ENCODE measurements at regions not wholly inside any gene's neighbourhood (a gene's known extent, or its start where the extent isn't known, plus 50 kb on each side); places are given as distances from the start of the nearest gene placed in this dataset.

DNA sequence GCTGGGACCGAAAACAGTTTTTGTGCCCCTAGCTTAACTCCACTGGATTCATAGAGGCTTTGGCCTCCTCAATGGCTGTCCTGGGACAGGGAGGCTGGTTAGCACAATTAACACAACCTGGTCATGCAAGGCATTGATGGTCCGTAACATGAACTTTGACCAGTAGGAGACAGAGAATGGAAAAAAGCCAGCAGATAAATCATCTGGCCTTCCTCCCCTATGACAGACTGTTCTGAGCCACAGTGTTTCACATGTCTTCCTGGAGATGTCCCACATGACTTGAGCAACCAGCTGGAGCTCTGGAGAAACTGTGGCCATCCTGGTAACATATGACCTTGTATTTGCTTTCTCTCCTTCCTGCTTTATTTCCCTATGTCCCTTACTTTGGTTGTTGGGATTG is 244.2 kb downstream of the UQCRFS1 start:
- TF ChIP-seq, protein P1, sequence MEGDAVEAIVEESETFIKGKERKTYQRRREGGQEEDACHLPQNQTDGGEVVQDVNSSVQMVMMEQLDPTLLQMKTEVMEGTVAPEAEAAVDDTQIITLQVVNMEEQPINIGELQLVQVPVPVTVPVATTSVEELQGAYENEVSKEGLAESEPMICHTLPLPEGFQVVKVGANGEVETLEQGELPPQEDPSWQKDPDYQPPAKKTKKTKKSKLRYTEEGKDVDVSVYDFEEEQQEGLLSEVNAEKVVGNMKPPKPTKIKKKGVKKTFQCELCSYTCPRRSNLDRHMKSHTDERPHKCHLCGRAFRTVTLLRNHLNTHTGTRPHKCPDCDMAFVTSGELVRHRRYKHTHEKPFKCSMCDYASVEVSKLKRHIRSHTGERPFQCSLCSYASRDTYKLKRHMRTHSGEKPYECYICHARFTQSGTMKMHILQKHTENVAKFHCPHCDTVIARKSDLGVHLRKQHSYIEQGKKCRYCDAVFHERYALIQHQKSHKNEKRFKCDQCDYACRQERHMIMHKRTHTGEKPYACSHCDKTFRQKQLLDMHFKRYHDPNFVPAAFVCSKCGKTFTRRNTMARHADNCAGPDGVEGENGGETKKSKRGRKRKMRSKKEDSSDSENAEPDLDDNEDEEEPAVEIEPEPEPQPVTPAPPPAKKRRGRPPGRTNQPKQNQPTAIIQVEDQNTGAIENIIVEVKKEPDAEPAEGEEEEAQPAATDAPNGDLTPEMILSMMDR (conservative IDR thresholded peaks at IDR 0.05; ENCODE audit: low read depth, low read length): no peak
- TF ChIP-seq EZH2 (IDR thresholded peaks at IDR 0.05; ENCODE audit: borderline replicate concordance, low read depth, low read length, poor library complexity, severe bottlenecking): no peak
- BruUV-seq (replicated peaks): no TSS peak
- Histone ChIP-seq H3K27me3 (replicated peaks; ENCODE audit: insufficient read depth, low read depth, low read length, poor library complexity) (no peaks in the 10 kb centered on the region), H3K4me3 (ENCODE audit: low read depth, low read length, poor library complexity, severe bottlenecking) (no peak overlapping the region), H3K36me3 (ENCODE audit: insufficient read depth, low read length, poor library complexity, severe bottlenecking) (no peaks in the 10 kb centered on the region), H3K4me1 (ENCODE audit: insufficient read depth, low read length, poor library complexity, severe bottlenecking) (no peaks in the 10 kb centered on the region), H3K9me3 (ENCODE audit: low read depth, low read length, poor library complexity, severe bottlenecking) (peaks cover 15% of the 10 kb centered on the region), H3K27ac (ENCODE audit: low read depth, low read length, poor library complexity, severe bottlenecking) (no peak overlapping the region)
- CTCF ChIA-PET: no interaction called here
- POLR2A ChIA-PET (ENCODE audit: low non-redundant PET): no interaction called here
- intact Hi-C loops (cut with micrococcal nuclease; ENCODE audit: unreplicated experiment): no loop called here
- no peak for DNase-seq (ENCODE audit: low spot score)

DNA sequence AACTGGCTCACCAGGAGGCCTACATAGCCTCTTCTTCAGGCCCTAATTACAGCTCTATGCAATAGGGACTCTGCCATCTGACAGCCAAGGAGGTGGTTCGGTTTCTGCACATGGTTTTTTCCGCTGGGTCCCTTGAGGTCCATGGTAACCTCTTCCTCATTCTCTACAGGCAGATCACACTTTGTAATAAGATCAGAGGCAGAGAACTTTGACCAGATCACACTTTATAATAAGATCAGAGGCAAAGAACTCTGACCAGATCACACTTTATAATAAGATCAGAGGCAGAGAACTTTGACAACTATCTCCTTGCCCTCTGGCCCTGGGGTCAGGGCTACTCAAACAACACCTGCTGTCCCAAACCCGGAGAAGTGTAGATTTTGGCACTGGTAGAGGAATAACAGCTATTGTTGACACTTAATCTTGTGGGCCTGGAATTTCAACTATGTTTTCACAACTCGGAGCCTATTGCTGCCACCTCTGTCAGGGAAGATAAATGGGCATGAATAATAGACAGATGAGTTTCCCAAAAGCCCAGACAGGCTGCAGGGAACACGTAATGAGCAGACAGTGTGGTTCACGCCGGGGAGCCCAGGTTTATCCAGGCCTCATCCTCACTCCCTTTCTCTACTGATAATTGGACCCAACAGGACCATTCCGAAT is 246.1 kb downstream of the UQCRFS1 start:
- TF ChIP-seq, protein P1 (conservative IDR thresholded peaks at IDR 0.05; ENCODE audit: low read depth, low read length): no peak
- no peak for TF ChIP-seq EZH2 (IDR thresholded peaks at IDR 0.05; ENCODE audit: borderline replicate concordance, low read depth, low read length, poor library complexity, severe bottlenecking)
- Histone ChIP-seq H3K27ac (ENCODE audit: low read depth, low read length, poor library complexity, severe bottlenecking) (no peak overlapping the region), H3K27me3 (replicated peaks; ENCODE audit: insufficient read depth, low read depth, low read length, poor library complexity) (no peaks in the 10 kb centered on the region), H3K9me3 (ENCODE audit: low read depth, low read length, poor library complexity, severe bottlenecking) (peaks cover 10% of the 10 kb centered on the region), H3K4me3 (ENCODE audit: low read depth, low read length, poor library complexity, severe bottlenecking) (no peak overlapping the region), H3K36me3 (ENCODE audit: insufficient read depth, low read length, poor library complexity, severe bottlenecking) (no peaks in the 10 kb centered on the region), H3K4me1 (ENCODE audit: insufficient read depth, low read length, poor library complexity, severe bottlenecking) (no peaks in the 10 kb centered on the region)
- POLR2A ChIA-PET (ENCODE audit: low non-redundant PET): no interaction called here
- intact Hi-C loops (cut with micrococcal nuclease; ENCODE audit: unreplicated experiment): no loop called here
- no peak for DNase-seq (ENCODE audit: low spot score)
- CTCF ChIA-PET: no interaction called here
- BruUV-seq (replicated peaks): no TSS peak

DNA sequence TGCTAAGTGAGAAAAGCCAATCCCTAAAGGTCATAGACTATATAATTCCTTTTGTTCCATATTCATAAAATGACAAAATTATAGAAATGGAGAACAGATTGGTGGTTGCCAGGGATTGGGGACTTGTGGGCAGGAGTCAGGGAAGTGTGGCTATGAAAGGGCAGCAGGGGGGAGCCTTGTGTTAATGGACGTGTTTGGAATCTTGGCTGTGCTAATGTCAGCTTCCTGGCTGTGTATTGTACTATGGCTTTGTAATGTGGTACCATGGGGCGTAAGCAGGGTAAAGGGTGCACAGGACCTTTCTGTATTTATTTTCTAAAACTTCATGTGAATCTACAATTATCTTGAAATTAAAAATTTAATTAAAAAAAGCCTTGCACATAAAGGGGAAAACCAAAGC is 248.5 kb downstream of the UQCRFS1 start:
- intact Hi-C loops (cut with micrococcal nuclease; ENCODE audit: unreplicated experiment): no loop called here
- BruUV-seq (replicated peaks): no TSS peak
- Histone ChIP-seq H3K27me3 (replicated peaks; ENCODE audit: insufficient read depth, low read depth, low read length, poor library complexity) (no peaks in the 10 kb centered on the region), H3K4me3 (ENCODE audit: low read depth, low read length, poor library complexity, severe bottlenecking) (no peak overlapping the region), H3K9me3 (ENCODE audit: low read depth, low read length, poor library complexity, severe bottlenecking) (peaks cover 8% of the 10 kb centered on the region), H3K27ac (ENCODE audit: low read depth, low read length, poor library complexity, severe bottlenecking) (no peak overlapping the region), H3K36me3 (ENCODE audit: insufficient read depth, low read length, poor library complexity, severe bottlenecking) (no peaks in the 10 kb centered on the region), H3K4me1 (ENCODE audit: insufficient read depth, low read length, poor library complexity, severe bottlenecking) (no peaks in the 10 kb centered on the region)
- CTCF ChIA-PET: no interaction called here
- DNase-seq (ENCODE audit: low spot score): no peak
- no peak for TF ChIP-seq EZH2 (IDR thresholded peaks at IDR 0.05; ENCODE audit: borderline replicate concordance, low read depth, low read length, poor library complexity, severe bottlenecking)
- TF ChIP-seq, protein P1 (conservative IDR thresholded peaks at IDR 0.05; ENCODE audit: low read depth, low read length): no peak
- POLR2A ChIA-PET (ENCODE audit: low non-redundant PET): no interaction called here
